Uterus (tissue), 2 donors: ENCODE measurements at regions not wholly inside any gene's neighbourhood (a gene's known extent, or its start where the extent isn't known, plus 50 kb on each side); places are given as distances from the start of the nearest gene placed in this dataset.

Experiments
- POLR2A ChIP-seq, 2 donors: fragments of 450-650 bp; IDR thresholded peaks; one replicate each; pipeline ENCODE4 v1.6.1; 2016; ENCODE audit warnings: antibody characterized with exemption in 2 of 2, mild to moderate bottlenecking in 1 of 2, moderate library complexity in 1 of 2
- TF ChIP-seq, protein P1 (sequence below), 4 experiments: fragments of 200-600 bp in 2 of 4; fragments of 450-650 bp in 2 of 4; sonication (generic) in 2 of 4; IDR thresholded peaks; one replicate each; pipeline ENCODE4 v1.5.1; 2016 to 2019; ENCODE audit warnings: antibody characterized with exemption in 4 of 4, mild to moderate bottlenecking in 2 of 4, moderate library complexity in 1 of 4

DNA sequence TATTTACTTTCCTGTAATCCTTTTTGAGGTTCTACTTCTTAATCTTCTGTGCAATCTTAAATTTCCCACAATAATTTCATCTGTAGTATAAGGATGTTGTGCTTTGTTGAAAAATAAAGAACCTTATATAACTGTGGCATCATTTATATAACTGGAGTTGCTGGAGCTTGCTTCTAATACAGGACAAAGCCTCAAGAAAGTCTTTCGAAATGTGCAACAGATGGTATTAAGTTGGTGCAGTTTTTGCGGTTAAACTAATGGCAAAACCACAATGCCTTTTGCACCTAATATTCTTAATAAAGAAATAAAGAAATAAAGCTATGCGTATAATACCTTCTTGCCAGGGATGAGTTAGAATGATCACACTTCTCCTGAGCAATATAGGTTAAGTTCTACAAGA lies 180.0 kb downstream of the KITLG start:
- TF ChIP-seq POLR2A (IDR thresholded peaks at IDR 0.05), result no peak
- TF ChIP-seq, protein P1, sequence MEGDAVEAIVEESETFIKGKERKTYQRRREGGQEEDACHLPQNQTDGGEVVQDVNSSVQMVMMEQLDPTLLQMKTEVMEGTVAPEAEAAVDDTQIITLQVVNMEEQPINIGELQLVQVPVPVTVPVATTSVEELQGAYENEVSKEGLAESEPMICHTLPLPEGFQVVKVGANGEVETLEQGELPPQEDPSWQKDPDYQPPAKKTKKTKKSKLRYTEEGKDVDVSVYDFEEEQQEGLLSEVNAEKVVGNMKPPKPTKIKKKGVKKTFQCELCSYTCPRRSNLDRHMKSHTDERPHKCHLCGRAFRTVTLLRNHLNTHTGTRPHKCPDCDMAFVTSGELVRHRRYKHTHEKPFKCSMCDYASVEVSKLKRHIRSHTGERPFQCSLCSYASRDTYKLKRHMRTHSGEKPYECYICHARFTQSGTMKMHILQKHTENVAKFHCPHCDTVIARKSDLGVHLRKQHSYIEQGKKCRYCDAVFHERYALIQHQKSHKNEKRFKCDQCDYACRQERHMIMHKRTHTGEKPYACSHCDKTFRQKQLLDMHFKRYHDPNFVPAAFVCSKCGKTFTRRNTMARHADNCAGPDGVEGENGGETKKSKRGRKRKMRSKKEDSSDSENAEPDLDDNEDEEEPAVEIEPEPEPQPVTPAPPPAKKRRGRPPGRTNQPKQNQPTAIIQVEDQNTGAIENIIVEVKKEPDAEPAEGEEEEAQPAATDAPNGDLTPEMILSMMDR (IDR thresholded peaks at IDR 0.05), result no peak
